NOMO-1 (cell line): ENCODE measurements at regions not wholly inside any gene's neighbourhood (a gene's known extent, or its start where the extent isn't known, plus 50 kb on each side); places are given as distances from the start of the nearest gene placed in this dataset.
"Not testable (repeated sequence)": the region's sequence is repeated elsewhere in the genome, so short reads cannot be mapped to it uniquely, and the experiment has no call there.

ENCODE experiments used
- DNase-seq, 2 experiments: peaks; one replicate each; lab custom pipeline; 2025; ENCODE audit not compliant: unreplicated experiment in 2 of 2; lab: John Stamatoyannopoulos, UW

GRCh38 chr4:36587909-36588472 lies 306.6 kb downstream of the DTHD1 start:
- no peak for DNase-seq

GRCh38 chr4:36590343-36590742 lies 308.9 kb downstream of the DTHD1 start:
- no peak for DNase-seq

GRCh38 chr4:36601864-36602495 lies 320.6 kb downstream of the DTHD1 start:
- no peak for DNase-seq

- no peak for DNase-seq
These were observed 328.2 kb downstream of the DTHD1 start for GRCh38 chr4:36609661-36610060.

- no peak for DNase-seq
These were observed 329.2 kb downstream of the DTHD1 start for GRCh38 chr4:36610628-36611027.

- not testable (repeated sequence) for DNase-seq
These were observed 331.7 kb downstream of the DTHD1 start for GRCh38 chr4:36613142-36613541.

GRCh38 chr4:36614011-36614410 lies 332.6 kb downstream of the DTHD1 start:
- DNase-seq = no peak

- no peak for DNase-seq
These were observed 336.7 kb downstream of the DTHD1 start for GRCh38 chr4:36618102-36618501.

GRCh38 chr4:36624030-36624429 lies 342.6 kb downstream of the DTHD1 start:
- DNase-seq = no peak

GRCh38 chr4:36638273-36638811 lies 356.9 kb downstream of the DTHD1 start:
- no peak for DNase-seq

GRCh38 chr4:36640876-36641275 lies 359.5 kb downstream of the DTHD1 start:
- DNase-seq = no peak

- no peak for DNase-seq
These were observed 369.8 kb downstream of the DTHD1 start for GRCh38 chr4:36651253-36651652.

GRCh38 chr4:36652857-36653256 lies 371.4 kb downstream of the DTHD1 start:
- no peak for DNase-seq

GRCh38 chr4:36665985-36666527 lies 384.6 kb downstream of the DTHD1 start:
- DNase-seq = no peak

- no peak for DNase-seq
These were observed 394.0 kb downstream of the DTHD1 start for GRCh38 chr4:36675436-36675835.

GRCh38 chr4:36676139-36677050 lies 395.0 kb downstream of the DTHD1 start:
- no peak for DNase-seq

- no peak for DNase-seq
These were observed 395.7 kb downstream of the DTHD1 start for GRCh38 chr4:36677112-36677511.

- no peak for DNase-seq
These were observed 396.5 kb downstream of the DTHD1 start for GRCh38 chr4:36677874-36678273.

GRCh38 chr4:36687681-36688080 lies 406.3 kb downstream of the DTHD1 start:
- DNase-seq = no peak

- peak in 1 of 2 experiments; percentile 14 for DNase-seq
These were observed 411.2 kb downstream of the DTHD1 start for GRCh38 chr4:36692586-36692985.

- DNase-seq = no peak
These were observed 420.8 kb downstream of the DTHD1 start for GRCh38 chr4:36702245-36702644.
